ENCODE measurements at regions not wholly inside any gene's neighbourhood (a gene's known extent, or its start where the extent isn't known, plus 50 kb on each side); places are given as distances from the start of the nearest gene placed in this dataset.

DNA sequence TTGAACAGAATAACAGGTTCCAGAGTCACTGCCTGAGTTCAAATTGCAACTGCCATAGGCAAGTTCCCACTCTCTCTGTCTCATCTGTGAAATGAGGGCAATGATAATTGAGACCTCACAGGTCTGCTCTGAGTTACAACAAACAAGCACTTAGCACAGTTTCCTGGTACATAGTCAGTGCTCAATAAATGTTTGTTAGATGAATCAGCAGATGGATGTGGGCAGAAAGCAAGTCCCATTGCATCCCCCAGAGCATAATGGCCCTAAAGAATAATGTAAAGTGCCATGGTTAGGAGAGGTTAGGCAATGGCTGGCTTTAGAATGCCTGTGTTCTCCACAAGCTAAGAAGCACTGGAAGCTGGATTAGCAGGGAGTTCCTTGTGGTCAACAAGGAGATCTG is 136.5 kb upstream of the LARP1 start:
- TF ChIP-seq, protein P1, sequence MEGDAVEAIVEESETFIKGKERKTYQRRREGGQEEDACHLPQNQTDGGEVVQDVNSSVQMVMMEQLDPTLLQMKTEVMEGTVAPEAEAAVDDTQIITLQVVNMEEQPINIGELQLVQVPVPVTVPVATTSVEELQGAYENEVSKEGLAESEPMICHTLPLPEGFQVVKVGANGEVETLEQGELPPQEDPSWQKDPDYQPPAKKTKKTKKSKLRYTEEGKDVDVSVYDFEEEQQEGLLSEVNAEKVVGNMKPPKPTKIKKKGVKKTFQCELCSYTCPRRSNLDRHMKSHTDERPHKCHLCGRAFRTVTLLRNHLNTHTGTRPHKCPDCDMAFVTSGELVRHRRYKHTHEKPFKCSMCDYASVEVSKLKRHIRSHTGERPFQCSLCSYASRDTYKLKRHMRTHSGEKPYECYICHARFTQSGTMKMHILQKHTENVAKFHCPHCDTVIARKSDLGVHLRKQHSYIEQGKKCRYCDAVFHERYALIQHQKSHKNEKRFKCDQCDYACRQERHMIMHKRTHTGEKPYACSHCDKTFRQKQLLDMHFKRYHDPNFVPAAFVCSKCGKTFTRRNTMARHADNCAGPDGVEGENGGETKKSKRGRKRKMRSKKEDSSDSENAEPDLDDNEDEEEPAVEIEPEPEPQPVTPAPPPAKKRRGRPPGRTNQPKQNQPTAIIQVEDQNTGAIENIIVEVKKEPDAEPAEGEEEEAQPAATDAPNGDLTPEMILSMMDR (IDR thresholded peaks at IDR 0.05) = no peak

DNA sequence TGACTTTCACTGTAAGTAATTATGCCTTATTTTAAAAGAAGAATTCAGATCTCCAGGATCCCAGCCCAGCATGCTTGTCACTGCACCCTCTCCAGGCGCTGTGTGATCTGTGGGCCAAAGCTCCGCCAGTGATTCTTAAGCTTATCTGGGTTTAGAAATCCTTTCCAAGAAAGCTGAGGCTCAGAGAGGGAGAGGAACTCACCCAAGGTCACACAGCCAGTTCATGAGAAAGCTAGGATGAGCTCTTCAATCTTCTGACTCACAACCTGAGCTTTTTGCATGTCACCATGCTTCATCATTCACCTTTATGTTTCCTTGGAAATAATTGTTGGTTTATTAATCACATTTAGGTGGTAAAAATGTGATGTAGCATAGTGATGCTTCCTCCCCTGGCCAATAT is 136.6 kb upstream of the HAND1 start:
- TF ChIP-seq, protein P1 (IDR thresholded peaks at IDR 0.05) = no peak

DNA sequence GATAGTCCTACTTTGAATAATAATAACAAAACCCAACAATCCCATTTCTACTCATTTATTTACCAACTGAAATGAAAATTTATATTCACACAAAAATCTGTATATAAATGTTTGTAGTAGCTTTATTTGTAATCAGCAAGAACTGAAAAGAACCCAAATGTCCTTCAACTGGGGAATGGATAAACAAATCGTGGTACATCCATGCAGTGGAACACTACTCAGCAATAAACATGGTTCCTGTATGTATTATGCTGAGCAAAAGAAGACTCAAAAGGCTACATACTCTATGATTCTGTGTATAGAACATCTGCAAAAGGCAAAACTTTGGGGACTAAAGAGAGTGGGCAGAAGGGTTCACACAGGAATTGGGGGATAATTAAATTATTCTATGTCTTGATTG is 136.1 kb upstream of the HAND1 start:
- TF ChIP-seq, protein P1 (IDR thresholded peaks at IDR 0.05) = no peak

DNA sequence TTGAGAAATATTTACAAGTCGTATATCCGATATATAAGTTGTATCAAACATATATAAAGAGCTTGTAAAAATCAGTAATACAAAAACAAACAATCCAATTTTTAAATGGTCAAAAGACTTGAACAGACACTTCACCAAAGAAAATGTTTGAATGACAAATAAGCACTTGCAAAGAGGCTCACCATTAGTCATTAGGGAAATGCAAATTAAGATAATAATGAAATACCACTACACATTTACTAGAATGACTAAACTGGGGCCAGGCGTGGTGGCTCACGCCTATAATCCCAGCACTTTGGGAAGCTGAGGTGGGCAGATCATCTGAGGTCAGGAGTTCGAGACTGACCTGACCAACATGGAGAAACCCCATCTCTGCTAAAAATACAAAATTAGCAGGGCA is 134.6 kb upstream of the HAND1 start:
- TF ChIP-seq, protein P1 (IDR thresholded peaks at IDR 0.05) = no peak

DNA sequence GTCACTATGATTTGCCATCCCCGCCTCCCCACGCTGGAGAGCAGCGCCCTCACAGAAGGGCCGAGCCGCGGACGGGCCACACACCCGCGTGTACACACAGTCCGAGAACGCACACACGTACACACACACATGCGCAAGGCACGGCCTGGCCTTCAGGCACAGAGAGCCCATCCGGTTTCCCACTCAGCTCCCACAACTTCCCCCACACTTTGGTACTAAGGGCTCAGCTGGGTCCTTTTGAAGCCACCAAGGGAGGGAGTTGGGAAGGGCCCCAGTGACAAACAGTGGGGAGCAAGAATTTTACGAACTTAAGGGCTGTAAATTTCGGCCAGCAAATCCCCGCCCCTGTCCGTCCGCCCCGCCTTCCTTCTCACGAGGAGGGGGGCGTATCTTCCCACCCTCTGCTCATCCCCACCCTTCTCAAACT is 133.3 kb upstream of the HAND1 start:
- TF ChIP-seq, protein P1 (IDR thresholded peaks at IDR 0.05) = no peak

DNA sequence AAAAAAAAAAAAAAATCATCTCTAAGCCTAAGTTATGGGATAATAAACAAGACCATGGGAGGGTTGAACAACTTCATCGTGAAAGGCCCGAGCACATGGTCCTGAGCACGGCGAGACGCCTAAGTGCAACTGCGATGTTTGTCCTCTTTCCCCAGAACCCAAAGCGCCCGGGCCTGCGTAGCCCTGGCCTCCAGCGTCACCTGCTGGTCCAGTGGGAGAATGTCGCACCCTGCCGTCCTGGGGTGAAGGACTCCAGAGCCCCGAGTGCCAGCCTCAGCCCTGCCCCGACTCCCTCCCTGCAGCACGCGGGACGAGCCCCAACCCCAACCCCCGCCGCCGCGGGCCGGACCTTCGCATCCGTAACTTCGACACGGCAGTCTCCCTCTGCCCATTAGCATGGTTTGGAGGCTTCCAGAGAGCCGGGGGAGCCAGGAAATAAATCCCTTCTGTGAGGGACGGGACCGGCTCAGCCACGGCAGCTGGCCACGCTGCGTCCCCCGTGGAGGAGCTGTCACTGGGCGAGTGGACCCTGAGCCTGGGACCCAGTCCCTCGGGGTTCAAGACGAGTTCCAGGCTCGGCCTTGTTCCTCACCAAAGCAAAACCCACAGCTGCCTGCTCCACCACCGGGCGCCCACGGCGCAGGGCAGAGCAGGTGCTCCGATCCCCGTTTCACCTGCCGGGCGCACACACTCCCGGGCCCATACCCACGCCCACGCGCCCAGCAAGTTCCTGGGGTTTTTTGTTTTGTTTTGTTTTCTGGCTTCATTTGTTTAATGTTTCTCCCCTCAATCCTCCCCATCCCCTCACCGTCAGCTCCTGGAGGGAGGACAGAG is 132.5 kb upstream of the HAND1 start:
- TF ChIP-seq, protein P1 (IDR thresholded peaks at IDR 0.05) = peak; percentile 94

DNA sequence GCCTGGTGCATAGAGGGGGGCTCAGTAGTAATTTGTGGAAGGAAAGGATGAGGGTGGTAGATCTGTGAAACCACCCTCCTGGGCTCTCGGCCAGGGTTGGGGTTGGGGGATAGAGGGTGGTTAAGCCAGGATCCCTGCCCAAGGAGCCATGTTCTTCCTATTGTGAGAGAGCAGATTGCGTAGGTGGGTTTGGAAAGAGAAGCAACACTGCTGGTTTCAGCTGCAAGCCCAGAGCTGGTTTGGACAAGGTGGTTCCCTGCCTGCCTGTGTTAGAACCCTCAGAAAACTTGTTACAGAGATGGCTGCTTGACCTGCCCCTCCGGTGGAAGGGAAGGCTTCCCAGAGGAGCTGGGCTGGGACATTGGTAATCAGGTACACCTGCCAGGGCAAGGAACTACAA is 131.2 kb upstream of the HAND1 start:
- TF ChIP-seq, protein P1 (IDR thresholded peaks at IDR 0.05) = no peak
